Small intestine (tissue), 7 donors: ENCODE measurements at regions not wholly inside any gene's neighbourhood (a gene's known extent, or its start where the extent isn't known, plus 50 kb on each side); places are given as distances from the start of the nearest gene placed in this dataset.

Experiments used
- DNase-seq, 2 donors: peaks; one replicate each; pipeline versions ENCODE4 v3.0.0 to v3.0.0-alpha.2; 2013
- FAIRE-seq: peaks from 2 replicates; lab custom pipeline; 2012; peaks lifted over from hg19 to GRCh38; lab: Jason Lieb, UNC
- H3K27ac ChIP-seq, 3 donors: one replicate each; pipeline ENCODE4 v1.5.1; 2013; ENCODE audit warnings: low read length in 2 of 3, mild to moderate bottlenecking in 2 of 3, control low read depth in 1 of 3, inconsistent platforms in 1 of 3, low read depth in 1 of 3, moderate library complexity in 1 of 3
- H3K27me3 ChIP-seq, 3 donors: one replicate each; pipeline ENCODE4 v1.6.1; 2013; ENCODE audit warnings: low read length in 3 of 3, inconsistent platforms in 1 of 3; ENCODE audit not compliant: control insufficient read depth in 3 of 3, insufficient read depth in 3 of 3
- H3K36me3 ChIP-seq, 3 donors: one replicate each; pipeline ENCODE4 v1.6.1; 2013; ENCODE audit warnings: low read length in 3 of 3, inconsistent platforms in 1 of 3, low read depth in 1 of 3, mild to moderate bottlenecking in 1 of 3, moderate library complexity in 1 of 3; ENCODE audit not compliant: control insufficient read depth in 3 of 3, insufficient read depth in 2 of 3
- H3K4me1 ChIP-seq, 3 donors: one replicate each; pipeline ENCODE4 v1.6.1; 2013; ENCODE audit warnings: low read length in 2 of 3, inconsistent platforms in 1 of 3, low read depth in 1 of 3, mild to moderate bottlenecking in 1 of 3, moderate library complexity in 1 of 3; ENCODE audit not compliant: control insufficient read depth in 3 of 3, insufficient read depth in 2 of 3
- H3K4me3 ChIP-seq, 3 donors: one replicate each; pipeline ENCODE4 v1.5.1; 2013; ENCODE audit warnings: low read length in 3 of 3, control low read depth in 1 of 3, inconsistent platforms in 1 of 3, low read depth in 1 of 3, mild to moderate bottlenecking in 1 of 3, moderate library complexity in 1 of 3
- H3K9me3 ChIP-seq, 2 donors: one replicate each; pipeline ENCODE4 v1.6.1; 2013; ENCODE audit warnings: low read depth in 1 of 2, low read length in 1 of 2; ENCODE audit not compliant: control insufficient read depth in 2 of 2, insufficient read depth in 1 of 2
- WGBS, 3 donors: extraction: QIAGEN DNeasy Blood & Tissue Kit; methylation state at CpG; one replicate each; pipeline ENCODE4 v1.1.7; 2013; 5-methylcytosine and 5-hydroxymethylcytosine counted together
- donor health status: healthy with polysubstance abuse.
- donor health status: control.
- donor health status: control.
- donor health status: Bipolar disorder and iron deficiency.
- donor health status: healthy.

DNA sequence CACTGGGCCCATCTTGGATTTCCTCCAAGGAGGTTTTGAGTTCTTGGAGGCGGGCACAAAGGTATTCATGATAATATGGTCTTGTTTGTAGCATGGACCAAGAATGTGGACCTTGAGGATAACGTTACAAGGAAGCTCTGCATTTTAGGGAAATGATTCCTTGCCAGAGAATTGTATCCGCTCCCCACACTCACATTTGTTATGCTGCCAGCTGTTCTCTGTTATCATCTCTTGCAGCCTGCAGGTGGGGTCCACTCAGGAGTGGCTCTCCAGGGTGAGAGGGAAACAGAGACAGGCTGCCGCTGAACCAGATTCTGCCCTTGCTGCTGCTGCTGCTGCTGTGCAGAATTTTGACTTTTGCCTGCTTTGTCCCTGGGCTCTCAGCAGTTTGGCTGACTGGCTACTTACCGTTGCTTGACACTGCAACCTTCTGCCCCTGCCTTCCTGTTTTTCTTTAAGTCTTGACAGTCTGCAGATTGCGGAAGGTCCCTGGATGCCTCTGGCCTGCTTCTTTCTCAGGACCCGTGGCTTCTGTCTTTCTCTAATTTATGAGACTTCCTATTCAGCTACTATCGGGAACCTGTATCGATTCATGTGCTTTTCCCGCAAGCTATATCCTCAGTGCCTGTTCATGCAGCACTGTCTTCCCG, 122.3 kb upstream of the DOCK10 start:
- Histone ChIP-seq H3K36me3 (no peaks in the 10 kb centered on the region), H3K4me1 (no peaks in the 10 kb centered on the region), H3K9me3 (no peaks in the 10 kb centered on the region), H3K27me3 (no peaks in the 10 kb centered on the region), H3K27ac (no peak overlapping the region), H3K4me3 (no peak overlapping the region)
- WGBS, 3 donors: 46 to 73% (median 63%) methylated on average over 11 of the region's 11 CpGs
- FAIRE-seq (no peak), DNase-seq (no peak)

DNA sequence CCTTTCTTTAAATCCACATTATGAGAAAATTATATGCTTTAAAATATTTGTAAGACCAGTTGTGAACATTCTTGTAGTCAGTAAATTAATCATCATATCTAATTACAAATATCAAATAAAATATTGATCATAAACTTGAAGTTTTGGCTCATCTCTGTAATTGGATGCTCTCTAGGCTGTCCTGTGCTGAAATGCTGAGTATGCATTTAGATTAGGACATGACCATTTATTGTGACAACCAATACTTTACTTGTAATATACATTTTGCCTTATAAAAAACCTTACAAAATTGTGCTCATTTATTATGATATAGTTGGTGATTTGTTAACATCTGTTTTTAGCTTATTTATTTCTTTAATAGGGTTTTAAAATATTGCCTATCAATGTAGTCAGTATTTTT, 116.1 kb upstream of the DOCK10 start:
- no peak overlapping the region for H3K27ac ChIP-seq
- DNase-seq (no peak), FAIRE-seq (peak; percentile 36)
- H3K4me3 ChIP-seq: no peak overlapping the region
- H3K27me3 ChIP-seq: no peaks in the 10 kb centered on the region
- no peaks in the 10 kb centered on the region for H3K36me3 ChIP-seq
- H3K4me1 ChIP-seq: no peaks in the 10 kb centered on the region
- H3K9me3 ChIP-seq: no peaks in the 10 kb centered on the region

DNA sequence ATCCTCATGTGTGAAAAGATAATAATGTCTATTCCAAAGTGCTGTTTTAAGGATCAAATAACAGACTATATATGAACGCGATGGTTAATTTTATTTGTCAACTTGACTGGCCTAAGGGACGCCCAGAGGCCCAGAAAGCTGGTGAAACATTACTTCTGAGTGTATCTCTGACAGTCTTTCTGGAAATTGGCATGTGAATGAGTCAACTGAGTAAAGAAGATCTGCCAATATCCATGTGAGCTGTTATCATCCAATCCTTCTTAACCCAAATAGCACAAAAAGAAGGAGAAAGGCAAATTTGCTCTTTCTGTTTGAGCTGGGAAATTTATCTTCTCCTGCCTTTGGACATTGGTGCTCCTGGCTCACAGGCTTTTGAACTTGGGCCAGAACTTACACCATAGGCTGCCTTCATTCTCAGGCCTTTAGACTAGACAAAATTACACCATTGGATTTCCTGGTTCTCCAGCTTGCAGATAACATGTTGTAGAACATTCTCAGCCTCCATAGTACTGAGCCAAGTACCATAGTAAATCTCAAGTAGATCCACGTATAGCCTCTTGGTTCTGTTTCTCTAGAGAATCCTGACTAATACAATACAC, 114.7 kb upstream of the DOCK10 start:
- FAIRE-seq (no peak), DNase-seq (no peak)
- H3K36me3 ChIP-seq: no peaks in the 10 kb centered on the region
- no peaks in the 10 kb centered on the region for H3K9me3 ChIP-seq
- H3K4me3 ChIP-seq: no peak overlapping the region
- 61 to 80% (median 69%) methylated on average over 4 of the region's 4 CpGs for WGBS, 3 donors
- no peak overlapping the region for H3K27ac ChIP-seq
- no peaks in the 10 kb centered on the region for H3K27me3 ChIP-seq
- no peaks in the 10 kb centered on the region for H3K4me1 ChIP-seq

DNA sequence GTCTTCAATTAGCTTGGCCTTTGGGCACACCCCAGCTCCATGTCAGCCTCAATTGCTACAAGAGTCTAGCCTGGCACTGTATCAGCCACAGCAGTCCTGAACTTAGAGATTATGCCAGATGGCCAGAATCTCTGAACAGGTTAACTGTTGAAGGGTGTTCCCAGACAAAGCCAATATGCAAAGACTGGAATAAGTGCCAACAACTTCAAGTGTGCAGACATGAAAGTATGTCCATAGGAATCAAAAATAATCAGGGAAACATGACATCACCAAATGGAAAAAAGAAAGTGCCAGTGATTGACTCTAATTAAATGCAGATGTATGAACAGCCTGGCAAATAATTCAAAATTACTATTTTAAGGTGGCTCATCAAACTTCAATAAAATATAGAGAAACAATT, 98.5 kb upstream of the DOCK10 start:
- Histone ChIP-seq H3K27ac (no peak overlapping the region), H3K4me3 (no peak overlapping the region), H3K9me3 (peaks cover 0 to 4% of the 10 kb centered on the region in 2 donors), H3K4me1 (no peaks in the 10 kb centered on the region), H3K27me3 (no peaks in the 10 kb centered on the region), H3K36me3 (no peaks in the 10 kb centered on the region)
- no peak for FAIRE-seq
- DNase-seq: no peak

DNA sequence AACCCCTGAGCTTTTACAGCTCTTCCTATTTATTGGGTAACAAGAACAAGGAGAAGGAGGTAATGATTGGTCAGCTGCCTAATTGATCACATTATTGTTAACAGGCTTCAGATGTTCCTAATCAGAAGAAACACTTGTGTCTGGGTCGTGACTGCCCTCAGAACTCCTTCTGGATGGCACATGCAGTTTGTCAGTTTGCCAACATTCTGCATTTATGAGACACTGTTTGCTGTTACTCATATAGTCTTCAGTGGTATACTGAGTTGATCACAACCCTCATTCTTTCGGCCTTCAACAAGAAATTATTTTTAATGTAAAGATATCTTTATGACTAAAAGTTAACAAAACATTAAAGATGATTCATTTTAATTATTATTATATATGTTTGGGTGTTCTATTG, 95.7 kb upstream of the DOCK10 start:
- H3K4me3 ChIP-seq: no peak overlapping the region
- no peak overlapping the region for H3K27ac ChIP-seq
- no peaks in the 10 kb centered on the region for H3K4me1 ChIP-seq
- H3K36me3 ChIP-seq: no peaks in the 10 kb centered on the region
- H3K27me3 ChIP-seq: no peaks in the 10 kb centered on the region
- FAIRE-seq (no peak), DNase-seq (no peak)
- peaks cover 0 to 4% of the 10 kb centered on the region in 2 donors for H3K9me3 ChIP-seq
- WGBS, 3 donors: 46 to 61% (median 46%) methylated on average over 2 of the region's 2 CpGs

DNA sequence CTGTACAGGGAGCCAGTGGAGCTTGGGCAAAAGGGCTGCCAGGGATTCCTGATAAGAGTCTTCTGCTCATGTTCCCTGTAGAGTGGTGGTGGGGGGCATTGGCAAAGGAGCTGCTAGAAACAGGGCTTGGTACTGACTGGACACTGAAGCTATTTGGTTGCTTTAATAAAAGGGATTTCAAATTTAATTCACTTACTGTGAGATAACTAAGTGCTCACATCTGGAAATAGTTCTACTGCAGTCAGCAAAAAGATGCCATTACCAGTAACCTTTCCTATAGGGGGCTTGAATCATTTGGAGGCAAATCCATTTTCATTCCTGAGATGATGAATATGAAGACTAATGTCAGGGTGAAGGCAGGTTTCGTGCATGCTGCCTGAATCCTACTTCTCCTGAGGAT, 94.3 kb upstream of the DOCK10 start:
- Histone ChIP-seq H3K9me3 (peaks cover 0 to 4% of the 10 kb centered on the region in 2 donors), H3K27me3 (no peaks in the 10 kb centered on the region), H3K4me3 (no peak overlapping the region), H3K4me1 (no peaks in the 10 kb centered on the region), H3K27ac (no peak overlapping the region), H3K36me3 (no peaks in the 10 kb centered on the region)
- no peak for FAIRE-seq
- 75 to 83% (median 81%) methylated on average over 1 of the region's 1 CpG for WGBS, 3 donors
- DNase-seq: no peak

- Histone ChIP-seq H3K9me3 (no peaks in the 10 kb centered on the region), H3K36me3 (no peaks in the 10 kb centered on the region), H3K27ac (no peak overlapping the region), H3K4me1 (no peaks in the 10 kb centered on the region), H3K4me3 (no peak overlapping the region), H3K27me3 (no peaks in the 10 kb centered on the region)
- WGBS, 3 donors: 83 to 90% (median 85%) methylated on average over 4 of the region's 4 CpGs
- FAIRE-seq (no peak), DNase-seq (no peak)
Observed at GRCh38 chr2:225131898-225132297, 89.6 kb upstream of the DOCK10 start.

- FAIRE-seq (no peak), DNase-seq (no peak)
- Histone ChIP-seq H3K4me1 (no peaks in the 10 kb centered on the region), H3K9me3 (no peaks in the 10 kb centered on the region), H3K4me3 (no peak overlapping the region), H3K36me3 (no peaks in the 10 kb centered on the region), H3K27me3 (no peaks in the 10 kb centered on the region), H3K27ac (no peak overlapping the region)
Observed at GRCh38 chr2:225130093-225130492, 87.8 kb upstream of the DOCK10 start.
